GM06990 (cell line): ENCODE measurements at regions not wholly inside any gene's neighbourhood (a gene's known extent, or its start where the extent isn't known, plus 50 kb on each side); places are given as distances from the start of the nearest gene placed in this dataset.

Experiments used
- DNase-seq: peaks from one replicate; pipeline ENCODE4 v3.0.0-alpha.2; 2011; ENCODE audit not compliant: insufficient read length; ENCODE audit errors: extremely low read depth
- H3K27me3 ChIP-seq: replicated peaks from 2 replicates; pipeline ENCODE4 v1.6.0; 2011; ENCODE audit warnings: low read length; ENCODE audit not compliant: control insufficient read depth, insufficient read depth
- H3K36me3 ChIP-seq: 2 replicates; pipeline ENCODE4 v1.5.1; 2011; ENCODE audit warnings: low read length; ENCODE audit not compliant: control insufficient read depth, insufficient read depth
- H3K4me3 ChIP-seq: replicated peaks from 2 replicates; pipeline ENCODE4 v1.5.1; 2011; ENCODE audit warnings: low read depth, mild to moderate bottlenecking, control low read depth, low read length
- CTCF ChIP-seq: IDR thresholded peaks from 2 replicates; pipeline ENCODE4 v1.5.1; 2011; ENCODE audit warnings: low read length, control low read depth, mild to moderate bottlenecking, inconsistent platforms; ENCODE audit not compliant: insufficient read depth, poor library complexity, severe bottlenecking

- no peak for DNase-seq
- H3K36me3 ChIP-seq, result no peaks in the 10 kb centered on the region
- TF ChIP-seq CTCF, result no peak
- no peaks in the 10 kb centered on the region for H3K27me3 ChIP-seq
- no peak overlapping the region for H3K4me3 ChIP-seq
Measured at GRCh38 chr14:71328954-71329353, 421.7 kb downstream of the PCNX1 start.

GRCh38 chr14:71331403-71331802 is 424.1 kb downstream of the PCNX1 start:
- no peaks in the 10 kb centered on the region for H3K27me3 ChIP-seq
- no peak for TF ChIP-seq CTCF
- H3K4me3 ChIP-seq, result no peak overlapping the region
- no peaks in the 10 kb centered on the region; the same call in 1 of the 2 replicates for H3K36me3 ChIP-seq
- DNase-seq, result no peak

- Histone ChIP-seq H3K27me3 (no peaks in the 10 kb centered on the region), H3K36me3 (no peaks in the 10 kb centered on the region; the same call in 1 of the 2 replicates), H3K4me3 (no peak overlapping the region)
- no peak for DNase-seq
- TF ChIP-seq CTCF, result no peak
Measured at GRCh38 chr14:71332476-71332875, 425.2 kb downstream of the PCNX1 start.

GRCh38 chr14:71333705-71334104 is 426.4 kb downstream of the PCNX1 start:
- no peak for TF ChIP-seq CTCF
- no peak for DNase-seq
- Histone ChIP-seq H3K4me3 (no peak overlapping the region), H3K27me3 (no peaks in the 10 kb centered on the region), H3K36me3 (no peaks in the 10 kb centered on the region; the same call in 1 of the 2 replicates)

GRCh38 chr14:71336489-71337192 is 429.4 kb downstream of the PCNX1 start:
- Histone ChIP-seq H3K4me3 (no peak overlapping the region), H3K36me3 (no peaks in the 10 kb centered on the region; the same call in 1 of the 2 replicates), H3K27me3 (no peaks in the 10 kb centered on the region)
- TF ChIP-seq CTCF, result no peak
- no peak for DNase-seq

GRCh38 chr14:71338153-71338552 is 430.9 kb downstream of the PCNX1 start:
- no peaks in the 10 kb centered on the region; the same call in 1 of the 2 replicates for H3K36me3 ChIP-seq
- H3K4me3 ChIP-seq, result no peak overlapping the region
- DNase-seq, result no peak
- no peaks in the 10 kb centered on the region for H3K27me3 ChIP-seq
- no peak for TF ChIP-seq CTCF
